T-helper 2 cell treated with Interferon-gamma antibody and Interleukin-4, amounts not matched to agents 100 ng/mL and 5 ng/mL, for 36 hours (primary cell): ENCODE measurements at regions not wholly inside any gene's neighbourhood (a gene's known extent, or its start where the extent isn't known, plus 50 kb on each side); places are given as distances from the start of the nearest gene placed in this dataset.

Source experiments
- intact Hi-C: fragments of 100-400 bp; cut with micrococcal nuclease; formaldehyde crosslinking; loops from one replicate; pipeline ENCODE4 v1.15.1; 2023

GRCh38 chr14:71394386-71394785 lies 487.1 kb downstream of the PCNX1 start:
- intact Hi-C loops = no loop called here

GRCh38 chr14:71395151-71395604 lies 487.9 kb downstream of the PCNX1 start:
- intact Hi-C loops = no loop called here

GRCh38 chr14:71395636-71396035 lies 488.4 kb downstream of the PCNX1 start:
- intact Hi-C loops = no loop called here

GRCh38 chr14:71396050-71396677 lies 488.9 kb downstream of the PCNX1 start:
- intact Hi-C loops = no loop called here

GRCh38 chr14:71397371-71397770 lies 490.1 kb downstream of the PCNX1 start:
- intact Hi-C loops = no loop called here

GRCh38 chr14:71398450-71398849 lies 491.2 kb downstream of the PCNX1 start:
- intact Hi-C loops = loop anchor here (2.0 kb wide), 1 partner anchor 26 kb away; no protein-coding TSS in a partner anchor

DNA sequence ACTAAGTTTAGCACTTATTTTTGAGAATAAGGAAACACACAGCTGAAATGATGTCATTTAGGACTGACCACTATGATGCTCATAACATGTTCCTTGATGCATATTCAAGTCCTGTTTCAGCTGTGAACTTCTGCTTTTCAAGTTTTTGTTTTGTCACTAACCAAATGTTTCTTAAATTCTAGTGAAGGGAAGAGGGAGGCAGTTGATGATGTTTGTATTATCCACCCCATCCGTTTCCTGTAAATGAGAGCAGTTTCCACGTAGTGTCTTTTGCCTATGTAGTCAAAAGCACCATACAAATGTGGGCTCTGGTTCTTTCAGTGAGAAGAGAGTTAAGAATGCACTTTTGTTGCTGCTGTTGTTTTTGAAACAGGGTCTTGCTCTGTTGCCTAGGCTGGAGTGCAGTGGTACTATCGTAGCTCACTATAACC lies 491.8 kb downstream of the PCNX1 start:
- intact Hi-C loops = loop anchor here (1.0 to 2.0 kb wide), 2 partner anchors 26 to 79 kb away; partner anchors contain the start of gene SIPA1L1

DNA sequence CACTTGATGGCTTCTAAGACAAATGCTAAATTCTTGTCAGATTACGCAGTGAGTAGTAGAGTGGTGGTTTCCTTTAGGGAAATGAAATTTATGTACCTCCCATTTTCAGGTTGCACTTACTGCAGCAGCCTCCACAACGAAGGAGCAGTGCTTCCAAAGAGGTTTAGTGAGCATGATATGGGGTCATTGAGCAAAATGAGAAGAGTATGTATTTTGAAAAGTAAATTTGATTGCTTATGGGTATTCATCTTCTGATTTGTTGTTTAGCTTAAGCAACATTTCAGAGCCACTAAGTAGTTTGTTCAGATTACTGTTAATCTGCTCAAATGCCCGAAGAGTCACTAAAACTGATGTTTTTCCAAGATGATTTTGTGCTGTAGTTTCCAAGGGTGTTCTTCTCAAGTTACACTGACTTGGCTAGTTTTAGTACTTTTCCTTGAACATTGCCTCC lies 493.6 kb downstream of the PCNX1 start:
- intact Hi-C loops = loop anchor here (5.0 kb wide), 1 partner anchor 351 kb away; no protein-coding TSS in a partner anchor

- intact Hi-C loops = loop anchor here (5.0 kb wide), 1 partner anchor 350 kb away; no protein-coding TSS in a partner anchor
Measured at GRCh38 chr14:71402415-71402814, 495.2 kb downstream of the PCNX1 start.

DNA sequence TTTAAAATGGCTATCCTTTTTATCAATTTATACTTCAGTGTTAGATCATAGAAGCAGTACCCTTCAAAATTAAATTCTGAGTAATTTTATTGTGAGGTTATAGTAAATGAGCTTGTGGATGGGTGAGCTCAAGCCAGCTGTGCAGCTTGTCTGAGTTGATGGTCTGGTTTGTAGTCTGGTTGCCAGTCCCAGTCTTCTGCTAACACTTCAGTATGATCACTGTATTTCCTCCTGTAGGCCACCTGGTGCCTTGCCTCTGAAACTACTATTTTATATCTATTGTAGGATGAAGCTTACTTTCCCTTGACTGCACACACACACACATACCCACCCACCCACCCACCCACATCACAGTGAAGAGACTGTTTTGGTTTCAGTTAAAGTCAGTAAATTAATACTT lies 496.4 kb downstream of the PCNX1 start:
- intact Hi-C loops = loop anchor here (1.0 to 5.0 kb wide), 3 partner anchors 81 to 349 kb away; no protein-coding TSS in a partner anchor

- intact Hi-C loops = no loop called here
Measured at GRCh38 chr14:71405676-71406075, 498.4 kb downstream of the PCNX1 start.

- intact Hi-C loops = no loop called here
Measured at GRCh38 chr14:71408362-71409030, 501.2 kb downstream of the PCNX1 start.

GRCh38 chr14:71410578-71411284 lies 503.5 kb downstream of the PCNX1 start:
- intact Hi-C loops = no loop called here

GRCh38 chr14:71411285-71411595 lies 504.0 kb downstream of the PCNX1 start:
- intact Hi-C loops = no loop called here

GRCh38 chr14:71411738-71412137 lies 504.5 kb downstream of the PCNX1 start:
- intact Hi-C loops = no loop called here

GRCh38 chr14:71414631-71415403 lies 507.6 kb downstream of the PCNX1 start:
- intact Hi-C loops = no loop called here

DNA sequence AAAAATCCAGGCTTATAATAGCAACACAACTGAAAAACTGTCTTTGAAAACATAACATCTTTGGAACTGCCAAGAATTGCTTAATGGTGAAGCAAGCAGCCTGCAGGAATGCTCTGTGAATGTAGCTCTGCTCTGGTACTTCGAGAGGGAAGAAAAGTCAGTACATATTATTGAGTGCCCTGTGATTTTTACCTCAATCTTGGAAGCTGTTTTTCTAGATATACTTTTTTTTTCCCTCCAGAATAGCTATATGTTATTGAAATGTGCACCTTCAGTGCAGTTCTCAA lies 508.1 kb downstream of the PCNX1 start:
- intact Hi-C loops = no loop called here

DNA sequence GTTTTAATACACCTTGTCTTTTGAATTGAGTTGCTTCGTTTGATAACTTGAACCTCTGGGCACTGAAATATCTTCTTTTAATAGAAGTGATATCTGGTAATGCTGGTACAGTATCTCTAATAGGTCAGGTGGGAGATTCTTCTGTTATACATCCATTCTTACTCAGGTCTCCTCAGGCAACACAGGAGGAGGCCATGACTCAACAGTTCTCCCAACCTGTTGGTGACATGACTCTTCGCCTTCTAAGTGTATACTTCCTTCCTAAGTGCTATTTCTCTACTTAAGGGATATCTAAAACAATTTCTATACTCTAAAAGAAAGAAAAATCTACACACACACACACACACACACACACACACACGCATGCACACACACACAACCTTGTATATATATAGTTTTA lies 509.1 kb downstream of the PCNX1 start:
- intact Hi-C loops = no loop called here

- intact Hi-C loops = no loop called here
Measured at GRCh38 chr14:71418532-71419245, 511.4 kb downstream of the PCNX1 start.

GRCh38 chr14:71423481-71423880 lies 508.7 kb upstream of the RGS6 start:
- intact Hi-C loops = no loop called here

GRCh38 chr14:71424941-71425340 lies 507.3 kb upstream of the RGS6 start:
- intact Hi-C loops = no loop called here
